ENCODE measurements at regions not wholly inside any gene's neighbourhood (a gene's known extent, or its start where the extent isn't known, plus 50 kb on each side); places are given as distances from the start of the nearest gene placed in this dataset.
"Not testable (repeated sequence)": the region's sequence is repeated elsewhere in the genome, so short reads cannot be mapped to it uniquely, and the experiment has no call there.

GRCh38 chr4:107468156-107468555, 251.9 kb downstream of the PAPSS1 start:
- no peak for DNase-seq

- no peak for DNase-seq
Measured at GRCh38 chr4:107467461-107467860, 252.6 kb downstream of the PAPSS1 start.

GRCh38 chr4:107458194-107458593, 261.8 kb downstream of the PAPSS1 start:
- no peak for DNase-seq

GRCh38 chr4:107453987-107454386, 266.0 kb downstream of the PAPSS1 start:
- no peak for DNase-seq

- no peak for DNase-seq
Measured at GRCh38 chr4:107452717-107453630, 267.1 kb downstream of the PAPSS1 start.

GRCh38 chr4:107449611-107450369, 270.2 kb downstream of the PAPSS1 start:
- no peak for DNase-seq

- no peak for DNase-seq
Measured at GRCh38 chr4:107442538-107443111, 277.4 kb downstream of the PAPSS1 start.

GRCh38 chr4:107439401-107439800, 280.6 kb downstream of the PAPSS1 start:
- DNase-seq: no peak

- not testable (repeated sequence) for DNase-seq
Measured at GRCh38 chr4:107436471-107436870, 283.6 kb downstream of the PAPSS1 start.

- no peak for DNase-seq
Measured at GRCh38 chr4:107432451-107432850, 287.6 kb downstream of the PAPSS1 start.

GRCh38 chr4:107423677-107424405, 296.2 kb downstream of the PAPSS1 start:
- DNase-seq: no peak

GRCh38 chr4:107419536-107419935, 300.5 kb downstream of the PAPSS1 start:
- not testable (repeated sequence) for DNase-seq

GRCh38 chr4:107419052-107419451, 301.0 kb downstream of the PAPSS1 start:
- no peak for DNase-seq

- DNase-seq: not testable (repeated sequence)
Measured at GRCh38 chr4:107415490-107415889, 304.5 kb downstream of the PAPSS1 start.

- DNase-seq: not testable (repeated sequence)
Measured at GRCh38 chr4:107409872-107410271, 310.2 kb downstream of the PAPSS1 start.

GRCh38 chr4:107408968-107409367, 311.1 kb downstream of the PAPSS1 start:
- DNase-seq: no peak

- DNase-seq: no peak
Measured at GRCh38 chr4:107404591-107405300, 315.3 kb downstream of the PAPSS1 start.

GRCh38 chr4:107402291-107402690, 317.7 kb downstream of the PAPSS1 start:
- no peak for DNase-seq

- DNase-seq: no peak
Measured at GRCh38 chr4:107392951-107393350, 327.1 kb downstream of the PAPSS1 start.

GRCh38 chr4:107392380-107392779, 327.7 kb downstream of the PAPSS1 start:
- no peak for DNase-seq

- DNase-seq: no peak
Measured at GRCh38 chr4:107391630-107392028, 328.4 kb downstream of the PAPSS1 start.

- DNase-seq: no peak
Measured at GRCh38 chr4:107391009-107391629, 328.9 kb downstream of the PAPSS1 start.

Data from midbrain (tissue), 1 donor.